Heart left ventricle (tissue), 13 donors: ENCODE measurements at regions not wholly inside any gene's neighbourhood (a gene's known extent, or its start where the extent isn't known, plus 50 kb on each side); places are given as distances from the start of the nearest gene placed in this dataset.

ENCODE experiments used
- CTCF ChIP-seq, 12 donors: fragments of 200-600 bp; sonication (generic) in 4 of 12; IDR thresholded peaks; one replicate each; pipeline versions ENCODE4 v1.5.0 to v1.8.0; 2018 to 2022; ENCODE audit warnings: antibody characterized with exemption in 12 of 12, mild to moderate bottlenecking in 5 of 12
- POLR2A ChIP-seq, 2 donors: fragments of 450-650 bp; IDR thresholded peaks; one replicate each; pipeline ENCODE4 v1.6.1; 2017; ENCODE audit warnings: antibody characterized with exemption in 2 of 2, mild to moderate bottlenecking in 2 of 2, moderate library complexity in 2 of 2
- donor health status: ischemic (EF 13 %, LVEDD 7.1; RV severe dilation, severe dysfunction).
- donor health status: DM: no; HTN: yes; CAD: no.
- donor health status: DM: no; HTN: no; CAD: no.
- donor health status: ischemic (EF 25% LVEDD 6.9; RV normal size, moderate dysfunction).
- donor health status: ischemic (EF 25% LVEDD 5.7; RV mildly dilated, moderate dysfunction).
- donor health status: ischemic (EF 35%, LVEDD 5.7; RV mildly dilated, moderate dysfunction).
- donor health status: nonischemic (EF 11% LVEDD 7.7; RV severe dilation, severe dysfunction).
- donor health status: DM: yes; HTN: yes; CAD: no.
- donor health status: PGD.
- donor health status: ischemic (EF 29% LVEDD 5.4; RV normal size, mild dysfunction).
- donor health status: nonischemic (EF 23%, LVEDD 6.1; RV moderate dilation, normal function).

- TF ChIP-seq CTCF (IDR thresholded peaks at IDR 0.05) (no peak), POLR2A (IDR thresholded peaks at IDR 0.05) (no peak)
Observed at GRCh38 chr4:129581305-129581704, 485.4 kb downstream of the C4orf33 start.
